Neural progenitor cell (in vitro differentiated cells): ENCODE measurements at regions not wholly inside any gene's neighbourhood (a gene's known extent, or its start where the extent isn't known, plus 50 kb on each side); places are given as distances from the start of the nearest gene placed in this dataset.
"Not testable (repeated sequence)": the region's sequence is repeated elsewhere in the genome, so short reads cannot be mapped to it uniquely, and the experiment has no call there.

Experiments used
- DNase-seq: peaks from one replicate; pipeline ENCODE4 v3.0.0-alpha.2; 2016; ENCODE audit warnings: low spot score
- H2AFZ ChIP-seq: fragments of 200-600 bp; sonication (generic); replicated peaks from 2 replicates; pipeline ENCODE4 v1.6.1; 2016; ENCODE audit warnings: antibody characterized with exemption
- H3F3A ChIP-seq: fragments of 200-600 bp; sonication (generic); 2 replicates; pipeline ENCODE4 v1.6.1; 2016; ENCODE audit warnings: antibody characterized with exemption, low read depth
- H3K27ac ChIP-seq: fragments of 200-600 bp; sonication (generic); 2 replicates; pipeline ENCODE4 v1.5.1; 2016; ENCODE audit warnings: mild to moderate bottlenecking
- H3K27me3 ChIP-seq: fragments of 200-600 bp; sonication (generic); 2 replicates; pipeline ENCODE4 v1.6.1; 2016; ENCODE audit warnings: mild to moderate bottlenecking, moderate library complexity
- H3K36me3 ChIP-seq: fragments of 200-600 bp; sonication (generic); 2 replicates; pipeline ENCODE4 v1.5.1; 2016
- H3K4me1 ChIP-seq: fragments of 200-600 bp; sonication (generic); 2 replicates; pipeline ENCODE4 v1.6.1; 2016; ENCODE audit warnings: mixed run types
- H3K4me2 ChIP-seq: fragments of 200-600 bp; sonication (generic); 2 replicates; pipeline ENCODE4 v1.6.1; 2016
- H3K4me3 ChIP-seq: fragments of 200-600 bp; sonication (generic); 2 replicates; pipeline ENCODE4 v1.5.1; 2016
- H3K79me2 ChIP-seq: fragments of 200-600 bp; sonication (generic); 2 replicates; pipeline ENCODE4 v1.6.1; 2016; ENCODE audit warnings: low read depth
- H3K9ac ChIP-seq: fragments of 200-600 bp; sonication (generic); 2 replicates; pipeline ENCODE4 v1.6.1; 2016
- H3K9me3 ChIP-seq: fragments of 200-600 bp; sonication (generic); 2 replicates; pipeline ENCODE4 v1.5.1; 2016; ENCODE audit warnings: low read depth
- H4K20me1 ChIP-seq: fragments of 200-600 bp; sonication (generic); 2 replicates; pipeline ENCODE4 v1.6.1; 2016; ENCODE audit warnings: low read depth
- H3K27ac Mint-ChIP-seq: 3 replicates; pipeline ENCODE4 v1.8.0; 2021; ENCODE audit warnings: mixed read lengths
- H3K27me3 Mint-ChIP-seq: 2 replicates; pipeline ENCODE4 v1.8.0; 2022; ENCODE audit warnings: low read depth, mild to moderate bottlenecking, inconsistent platforms, moderate library complexity, mixed read lengths; ENCODE audit not compliant: insufficient read depth
- H3K36me3 Mint-ChIP-seq: 3 replicates; pipeline ENCODE4 v1.8.0; 2021; ENCODE audit warnings: mixed read lengths
- H3K4me1 Mint-ChIP-seq: 3 replicates; pipeline ENCODE4 v1.8.0; 2021; ENCODE audit warnings: mixed read lengths
- H3K4me3 Mint-ChIP-seq: 3 replicates; pipeline ENCODE4 v1.8.0; 2021; ENCODE audit warnings: mild to moderate bottlenecking, moderate library complexity, mixed read lengths
- H3K9me3 Mint-ChIP-seq: 3 replicates; pipeline ENCODE4 v1.8.0; 2020; ENCODE audit warnings: mixed read lengths
- EZH2 ChIP-seq: fragments of 200-600 bp; sonication (generic); IDR thresholded peaks from 2 replicates; pipeline ENCODE4 v1.6.1; 2017; ENCODE audit warnings: antibody characterized with exemption, mild to moderate bottlenecking, moderate library complexity
- EZH2phosphoT487 ChIP-seq: fragments of 200-600 bp; sonication (generic); IDR thresholded peaks from 2 replicates; pipeline ENCODE4 v1.6.1; 2017; ENCODE audit warnings: antibody characterized with exemption
- TF ChIP-seq, protein P1 (sequence below): fragments of 200-600 bp; sonication (generic); IDR thresholded peaks from 2 replicates; pipeline ENCODE4 v1.5.1; 2017; ENCODE audit warnings: antibody characterized with exemption, mild to moderate bottlenecking

GRCh38 chr2:16420421-16420820 lies 245.2 kb downstream of the CYRIA start:
- Mint-ChIP-seq H3K27me3 (peaks cover 5% of the 10 kb centered on the region), H3K9me3 (peaks cover 7% of the 10 kb centered on the region), H3K4me3 (no peak overlapping the region), H3K4me1 (peaks cover 5% of the 10 kb centered on the region), H3K27ac (no peak overlapping the region), H3K36me3 (peaks cover under 1% of the 10 kb centered on the region)
- H3K4me1 ChIP-seq: no peaks in the 10 kb centered on the region
- no peak overlapping the region for H3K27ac ChIP-seq
- H3K9ac ChIP-seq: no peak overlapping the region
- no peak for DNase-seq
- TF ChIP-seq, protein P1, sequence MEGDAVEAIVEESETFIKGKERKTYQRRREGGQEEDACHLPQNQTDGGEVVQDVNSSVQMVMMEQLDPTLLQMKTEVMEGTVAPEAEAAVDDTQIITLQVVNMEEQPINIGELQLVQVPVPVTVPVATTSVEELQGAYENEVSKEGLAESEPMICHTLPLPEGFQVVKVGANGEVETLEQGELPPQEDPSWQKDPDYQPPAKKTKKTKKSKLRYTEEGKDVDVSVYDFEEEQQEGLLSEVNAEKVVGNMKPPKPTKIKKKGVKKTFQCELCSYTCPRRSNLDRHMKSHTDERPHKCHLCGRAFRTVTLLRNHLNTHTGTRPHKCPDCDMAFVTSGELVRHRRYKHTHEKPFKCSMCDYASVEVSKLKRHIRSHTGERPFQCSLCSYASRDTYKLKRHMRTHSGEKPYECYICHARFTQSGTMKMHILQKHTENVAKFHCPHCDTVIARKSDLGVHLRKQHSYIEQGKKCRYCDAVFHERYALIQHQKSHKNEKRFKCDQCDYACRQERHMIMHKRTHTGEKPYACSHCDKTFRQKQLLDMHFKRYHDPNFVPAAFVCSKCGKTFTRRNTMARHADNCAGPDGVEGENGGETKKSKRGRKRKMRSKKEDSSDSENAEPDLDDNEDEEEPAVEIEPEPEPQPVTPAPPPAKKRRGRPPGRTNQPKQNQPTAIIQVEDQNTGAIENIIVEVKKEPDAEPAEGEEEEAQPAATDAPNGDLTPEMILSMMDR: no peak
- TF ChIP-seq EZH2phosphoT487 (no peak), EZH2 (no peak)
- H3K79me2 ChIP-seq: no peaks in the 10 kb centered on the region
- H3K36me3 ChIP-seq: no peaks in the 10 kb centered on the region
- no peak overlapping the region for H3K4me3 ChIP-seq
- no peak overlapping the region for H2AFZ ChIP-seq
- H3K9me3 ChIP-seq: no peaks in the 10 kb centered on the region
- no peaks in the 10 kb centered on the region for H4K20me1 ChIP-seq
- no peak overlapping the region for H3K4me2 ChIP-seq
- H3F3A ChIP-seq: no peaks in the 10 kb centered on the region
- no peaks in the 10 kb centered on the region for H3K27me3 ChIP-seq

DNA sequence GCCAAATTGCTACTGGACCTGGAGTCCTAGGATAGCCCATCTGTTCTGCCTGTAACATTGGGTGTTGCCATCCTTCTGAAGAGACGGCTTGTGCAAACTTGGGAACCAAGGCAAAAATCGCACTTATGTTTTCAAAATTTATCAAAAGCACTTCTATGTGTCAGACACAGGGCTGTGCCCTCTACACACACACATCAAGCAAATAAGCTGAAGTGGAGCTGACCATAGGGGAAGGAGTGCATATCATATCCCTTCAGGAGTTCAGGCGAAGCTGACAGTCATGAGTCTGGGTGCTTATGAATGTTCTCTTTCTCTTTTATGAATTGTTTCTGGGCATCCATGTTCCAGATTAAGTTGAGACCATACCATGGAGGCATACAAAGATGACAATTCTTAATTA lies 247.9 kb downstream of the CYRIA start:
- no peaks in the 10 kb centered on the region for H4K20me1 ChIP-seq
- no peaks in the 10 kb centered on the region for H3K27me3 ChIP-seq
- no peak overlapping the region for H3K9ac ChIP-seq
- Mint-ChIP-seq H3K36me3 (peaks cover 2% of the 10 kb centered on the region), H3K27ac (no peak overlapping the region), H3K27me3 (peaks cover 2% of the 10 kb centered on the region), H3K9me3 (peaks cover 11% of the 10 kb centered on the region), H3K4me3 (no peak overlapping the region), H3K4me1 (peaks cover 6% of the 10 kb centered on the region)
- no peak overlapping the region for H3K4me2 ChIP-seq
- no peaks in the 10 kb centered on the region for H3F3A ChIP-seq
- H3K4me3 ChIP-seq: no peak overlapping the region
- no peaks in the 10 kb centered on the region for H3K79me2 ChIP-seq
- TF ChIP-seq, protein P1: no peak
- TF ChIP-seq EZH2phosphoT487 (no peak), EZH2 (no peak)
- no peak overlapping the region for H3K27ac ChIP-seq
- H3K4me1 ChIP-seq: no peaks in the 10 kb centered on the region
- DNase-seq: no peak
- H3K36me3 ChIP-seq: no peaks in the 10 kb centered on the region
- H3K9me3 ChIP-seq: no peaks in the 10 kb centered on the region
- H2AFZ ChIP-seq: no peak overlapping the region

DNA sequence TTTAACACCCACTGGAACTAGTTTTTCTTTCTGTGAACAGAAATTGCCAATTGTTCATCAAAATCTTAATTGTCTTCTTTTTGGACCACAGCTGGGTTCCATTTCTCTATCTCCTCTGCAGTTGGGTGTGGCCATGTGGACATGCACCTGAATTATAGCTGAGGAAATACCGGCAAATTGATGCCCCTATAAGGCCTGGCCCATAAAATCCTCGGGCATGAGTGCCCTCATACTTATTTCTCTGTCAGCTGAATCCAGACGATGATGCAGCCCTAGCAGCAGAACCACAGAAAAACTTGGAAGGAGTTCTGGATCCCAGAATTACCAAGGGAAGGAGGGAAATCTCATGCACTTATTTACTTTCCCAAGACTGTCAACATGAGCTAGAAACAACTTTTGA lies 249.0 kb downstream of the CYRIA start:
- Mint-ChIP-seq H3K4me3 (no peak overlapping the region), H3K27me3 (peaks cover 2% of the 10 kb centered on the region), H3K9me3 (peaks cover 11% of the 10 kb centered on the region), H3K4me1 (peaks cover 6% of the 10 kb centered on the region), H3K36me3 (peaks cover 2% of the 10 kb centered on the region), H3K27ac (no peak overlapping the region)
- H3K27ac ChIP-seq: no peak overlapping the region
- H3K9ac ChIP-seq: no peak overlapping the region
- H3K9me3 ChIP-seq: no peaks in the 10 kb centered on the region
- no peak overlapping the region for H3K4me3 ChIP-seq
- no peak for TF ChIP-seq EZH2phosphoT487
- no peaks in the 10 kb centered on the region for H3K36me3 ChIP-seq
- no peaks in the 10 kb centered on the region for H3F3A ChIP-seq
- no peaks in the 10 kb centered on the region for H4K20me1 ChIP-seq
- no peak overlapping the region for H3K4me2 ChIP-seq
- H3K4me1 ChIP-seq: no peaks in the 10 kb centered on the region
- H2AFZ ChIP-seq: no peak overlapping the region
- DNase-seq: no peak
- H3K27me3 ChIP-seq: no peaks in the 10 kb centered on the region
- H3K79me2 ChIP-seq: no peaks in the 10 kb centered on the region

- not testable (repeated sequence) for H3K27ac Mint-ChIP-seq, H2AFZ ChIP-seq, H3K36me3 Mint-ChIP-seq, H3K36me3 ChIP-seq, H3F3A ChIP-seq, H3K4me3 ChIP-seq, DNase-seq, H3K79me2 ChIP-seq, H3K27me3 ChIP-seq, H3K9ac ChIP-seq, H3K9me3 ChIP-seq, H3K27ac ChIP-seq, H3K4me3 Mint-ChIP-seq, H3K4me1 ChIP-seq, H3K4me1 Mint-ChIP-seq, H4K20me1 ChIP-seq, H3K4me2 ChIP-seq, H3K27me3 Mint-ChIP-seq
- H3K9me3 Mint-ChIP-seq: peaks cover 17% of the 10 kb centered on the region
These were observed 249.8 kb downstream of the CYRIA start for GRCh38 chr2:16415861-16416260.
